ENCODE measurements at regions not wholly inside any gene's neighbourhood (a gene's known extent, or its start where the extent isn't known, plus 50 kb on each side); places are given as distances from the start of the nearest gene placed in this dataset.

DNA sequence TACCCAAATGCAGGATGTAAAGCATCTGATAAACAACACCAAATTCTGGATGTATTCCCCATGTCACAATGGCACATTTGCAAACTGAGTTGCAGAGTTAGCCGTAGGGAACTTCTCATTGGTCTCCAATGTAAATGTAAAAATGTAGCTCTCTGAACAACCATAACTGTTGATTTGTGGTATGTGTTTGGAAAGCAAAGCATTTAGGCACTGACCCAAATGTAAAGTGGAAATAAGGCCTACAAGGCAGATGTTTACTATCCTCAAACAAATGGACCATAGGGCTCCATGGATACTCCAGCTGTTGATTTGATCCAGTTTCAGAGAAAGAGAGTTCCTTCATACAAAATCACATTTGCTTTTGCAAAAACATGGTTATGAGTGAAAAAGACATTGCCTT lies 223.0 kb upstream of the ELAC2 start:
- Mint-ChIP-seq H3K4me3 (ENCODE audit: low read depth, unreplicated experiment) (no peak overlapping the region), H3K4me1 (ENCODE audit: low read depth, unreplicated experiment) (no peaks in the 10 kb centered on the region), H3K36me3 (ENCODE audit: insufficient read depth, unreplicated experiment) (no peaks in the 10 kb centered on the region), H3K27ac (ENCODE audit: unreplicated experiment) (no peak overlapping the region), H3K27me3 (ENCODE audit: unreplicated experiment) (no peaks in the 10 kb centered on the region), H3K9me3 (ENCODE audit: low read depth, unreplicated experiment) (peaks cover 17% of the 10 kb centered on the region)
- BruUV-seq (replicated peaks), result no TSS peak
- TF ChIP-seq, protein P1, sequence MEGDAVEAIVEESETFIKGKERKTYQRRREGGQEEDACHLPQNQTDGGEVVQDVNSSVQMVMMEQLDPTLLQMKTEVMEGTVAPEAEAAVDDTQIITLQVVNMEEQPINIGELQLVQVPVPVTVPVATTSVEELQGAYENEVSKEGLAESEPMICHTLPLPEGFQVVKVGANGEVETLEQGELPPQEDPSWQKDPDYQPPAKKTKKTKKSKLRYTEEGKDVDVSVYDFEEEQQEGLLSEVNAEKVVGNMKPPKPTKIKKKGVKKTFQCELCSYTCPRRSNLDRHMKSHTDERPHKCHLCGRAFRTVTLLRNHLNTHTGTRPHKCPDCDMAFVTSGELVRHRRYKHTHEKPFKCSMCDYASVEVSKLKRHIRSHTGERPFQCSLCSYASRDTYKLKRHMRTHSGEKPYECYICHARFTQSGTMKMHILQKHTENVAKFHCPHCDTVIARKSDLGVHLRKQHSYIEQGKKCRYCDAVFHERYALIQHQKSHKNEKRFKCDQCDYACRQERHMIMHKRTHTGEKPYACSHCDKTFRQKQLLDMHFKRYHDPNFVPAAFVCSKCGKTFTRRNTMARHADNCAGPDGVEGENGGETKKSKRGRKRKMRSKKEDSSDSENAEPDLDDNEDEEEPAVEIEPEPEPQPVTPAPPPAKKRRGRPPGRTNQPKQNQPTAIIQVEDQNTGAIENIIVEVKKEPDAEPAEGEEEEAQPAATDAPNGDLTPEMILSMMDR (IDR thresholded peaks at IDR 0.05; ENCODE audit: unreplicated experiment), result no peak
- DNase-seq, result no peak
- intact Hi-C loops (cut with micrococcal nuclease; ENCODE audit: unreplicated experiment), result no loop called here
- CTCF ChIA-PET, result no interaction called here

DNA sequence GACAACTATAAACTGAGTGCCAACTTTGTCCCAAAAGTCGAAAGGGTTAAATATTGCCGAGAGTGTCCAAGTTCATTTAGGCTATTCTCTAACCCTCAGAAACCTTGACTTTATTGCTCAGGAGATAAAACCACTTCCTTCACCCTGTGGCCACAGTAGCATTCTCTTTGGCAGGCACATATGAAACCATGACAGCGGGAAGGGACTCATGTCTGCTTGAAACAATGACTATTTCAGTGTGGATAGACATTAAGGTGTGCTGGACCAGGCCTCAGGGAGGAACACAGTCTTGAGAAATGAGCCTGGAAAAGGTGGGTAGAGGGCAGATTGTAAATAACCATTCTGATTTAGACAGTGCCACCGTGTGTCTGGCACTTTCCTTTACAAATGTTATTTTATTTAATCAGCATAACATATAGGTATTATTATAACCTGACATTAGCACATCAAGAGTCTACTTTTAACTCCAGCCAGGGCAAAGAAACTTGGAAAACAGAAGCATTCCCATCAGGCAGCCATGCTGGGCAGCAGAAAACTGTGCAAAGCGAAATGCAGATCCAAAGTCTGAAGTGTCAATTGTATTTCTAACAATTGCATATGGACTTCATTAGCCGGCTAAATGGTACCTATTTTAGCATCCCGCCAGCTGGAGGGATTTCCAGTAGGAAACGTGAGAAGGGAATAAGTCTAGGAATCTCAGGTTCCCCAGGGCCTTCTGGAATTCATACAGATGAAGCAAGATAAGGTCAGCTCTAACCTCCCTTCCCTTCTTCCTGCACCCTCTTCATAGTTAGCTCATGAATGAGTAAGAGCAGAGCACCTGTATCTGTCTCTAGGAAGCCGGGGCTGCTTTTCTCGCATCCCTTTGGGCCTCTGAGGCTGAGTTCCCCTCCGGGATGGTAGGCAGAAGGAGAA lies 212.8 kb upstream of the ELAC2 start:
- Mint-ChIP-seq H3K4me3 (ENCODE audit: low read depth, unreplicated experiment) (no peak overlapping the region), H3K4me1 (ENCODE audit: low read depth, unreplicated experiment) (no peaks in the 10 kb centered on the region), H3K9me3 (ENCODE audit: low read depth, unreplicated experiment) (peaks cover 13% of the 10 kb centered on the region), H3K27me3 (ENCODE audit: unreplicated experiment) (no peaks in the 10 kb centered on the region), H3K27ac (ENCODE audit: unreplicated experiment) (no peak overlapping the region), H3K36me3 (ENCODE audit: insufficient read depth, unreplicated experiment) (no peaks in the 10 kb centered on the region)
- CTCF ChIA-PET, result no interaction called here
- BruUV-seq (replicated peaks), result no TSS peak
- intact Hi-C loops (cut with micrococcal nuclease; ENCODE audit: unreplicated experiment), result no loop called here
- no peak for DNase-seq
- TF ChIP-seq, protein P1 (IDR thresholded peaks at IDR 0.05; ENCODE audit: unreplicated experiment), result no peak

DNA sequence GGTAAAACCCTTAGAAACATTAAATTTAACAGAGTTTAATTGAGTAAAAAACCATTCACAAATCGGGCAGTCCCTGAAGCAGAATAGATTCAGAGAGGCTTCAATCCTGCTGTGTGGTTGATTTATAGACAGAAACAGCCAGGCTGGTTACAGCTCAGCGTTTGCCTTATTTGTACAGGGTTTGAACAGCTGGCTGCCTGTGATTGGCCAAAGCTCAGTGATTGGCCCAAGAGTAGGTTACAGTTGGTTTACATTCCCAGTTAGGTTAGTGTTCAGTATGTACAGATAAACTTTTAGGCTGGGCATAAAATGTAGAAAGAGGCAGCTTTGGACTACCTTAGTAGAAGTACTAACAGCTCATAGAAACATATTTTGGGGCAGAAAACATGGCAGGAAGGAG lies 210.4 kb upstream of the ELAC2 start:
- no TSS peak for BruUV-seq (replicated peaks)
- TF ChIP-seq, protein P1 (IDR thresholded peaks at IDR 0.05; ENCODE audit: unreplicated experiment), result no peak
- no peaks in the 10 kb centered on the region for H3K27me3 Mint-ChIP-seq (ENCODE audit: unreplicated experiment)
- no peak overlapping the region for H3K27ac Mint-ChIP-seq (ENCODE audit: unreplicated experiment)
- no peaks in the 10 kb centered on the region for H3K36me3 Mint-ChIP-seq (ENCODE audit: insufficient read depth, unreplicated experiment)
- H3K9me3 Mint-ChIP-seq (ENCODE audit: low read depth, unreplicated experiment), result peaks cover 13% of the 10 kb centered on the region
- intact Hi-C loops (cut with micrococcal nuclease; ENCODE audit: unreplicated experiment), result no loop called here
- no peak overlapping the region for H3K4me3 Mint-ChIP-seq (ENCODE audit: low read depth, unreplicated experiment)
- DNase-seq, result no peak
- CTCF ChIA-PET, result no interaction called here
- H3K4me1 Mint-ChIP-seq (ENCODE audit: low read depth, unreplicated experiment), result no peaks in the 10 kb centered on the region

DNA sequence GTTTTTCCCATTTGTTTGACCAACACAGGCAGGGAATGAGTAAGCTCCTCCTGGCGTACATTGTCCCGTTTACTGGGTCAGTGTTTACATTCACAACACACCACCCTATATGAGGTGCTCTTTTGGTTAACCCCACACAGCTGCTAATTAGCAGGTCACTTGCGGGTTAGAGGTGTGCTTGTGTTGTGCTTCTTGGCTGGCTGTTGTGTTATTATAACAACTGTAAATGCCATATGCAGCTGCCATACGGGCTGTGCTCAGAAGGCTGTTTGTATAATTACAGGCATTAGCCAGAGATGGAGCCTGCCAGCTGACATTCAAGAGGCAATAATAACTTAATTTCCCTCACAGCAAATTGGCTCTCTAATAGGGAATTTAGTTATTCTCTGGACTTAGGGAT lies 205.1 kb upstream of the ELAC2 start:
- no TSS peak for BruUV-seq (replicated peaks)
- intact Hi-C loops (cut with micrococcal nuclease; ENCODE audit: unreplicated experiment), result no loop called here

More for the DNA sequence above, 205.1 kb upstream of the ELAC2 start:
- DNase-seq, result no peak
- no peaks in the 10 kb centered on the region for H3K27me3 Mint-ChIP-seq (ENCODE audit: unreplicated experiment)
- H3K9me3 Mint-ChIP-seq (ENCODE audit: low read depth, unreplicated experiment), result peaks cover 13% of the 10 kb centered on the region
- H3K4me1 Mint-ChIP-seq (ENCODE audit: low read depth, unreplicated experiment), result no peaks in the 10 kb centered on the region
- TF ChIP-seq, protein P1 (IDR thresholded peaks at IDR 0.05; ENCODE audit: unreplicated experiment), result no peak
- H3K36me3 Mint-ChIP-seq (ENCODE audit: insufficient read depth, unreplicated experiment), result no peaks in the 10 kb centered on the region
- no peak overlapping the region for H3K27ac Mint-ChIP-seq (ENCODE audit: unreplicated experiment)
- no peak overlapping the region for H3K4me3 Mint-ChIP-seq (ENCODE audit: low read depth, unreplicated experiment)
- CTCF ChIA-PET, result no interaction called here

All from Calu3 (cell line).